ENCODE measurements at regions not wholly inside any gene's neighbourhood (a gene's known extent, or its start where the extent isn't known, plus 50 kb on each side); places are given as distances from the start of the nearest gene placed in this dataset.

- TF ChIP-seq CTCF (IDR thresholded peaks at IDR 0.05; ENCODE audit: control extremely low read depth, extremely low read depth, low read depth, missing control alignments): no peak
- DNase-seq (ENCODE audit: extremely low spot score): no peak
- CTCF ChIA-PET: no interaction called here
- POLR2A ChIA-PET: no interaction called here
Measured at GRCh38 chr16:5582529-5582928, 484.9 kb upstream of the EEF2KMT start.

DNA sequence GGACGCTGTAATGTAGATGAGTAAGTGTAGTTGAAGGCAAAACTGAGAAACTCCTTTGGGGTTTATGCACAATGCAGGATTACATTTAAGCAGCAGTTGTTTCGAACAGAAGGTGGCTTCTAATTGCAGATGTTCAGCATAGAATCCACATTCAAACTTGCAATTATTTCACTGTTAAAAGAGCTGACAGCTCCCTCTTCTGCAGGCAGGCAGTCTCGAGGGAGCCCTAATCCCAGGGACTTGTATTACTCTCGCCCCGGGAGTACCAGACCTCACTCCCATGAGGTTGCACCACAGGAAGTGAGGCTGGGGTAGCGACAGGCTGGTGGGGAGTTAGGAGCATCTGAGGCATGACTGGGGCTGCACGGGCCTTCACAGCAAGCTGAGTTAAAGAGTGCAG, 484.3 kb upstream of the EEF2KMT start:
- TF ChIP-seq CTCF (IDR thresholded peaks at IDR 0.05; ENCODE audit: control extremely low read depth, extremely low read depth, low read depth, missing control alignments): no peak
- DNase-seq (ENCODE audit: extremely low spot score): no peak
- POLR2A ChIA-PET: no interaction called here
- CTCF ChIA-PET: no interaction called here

DNA sequence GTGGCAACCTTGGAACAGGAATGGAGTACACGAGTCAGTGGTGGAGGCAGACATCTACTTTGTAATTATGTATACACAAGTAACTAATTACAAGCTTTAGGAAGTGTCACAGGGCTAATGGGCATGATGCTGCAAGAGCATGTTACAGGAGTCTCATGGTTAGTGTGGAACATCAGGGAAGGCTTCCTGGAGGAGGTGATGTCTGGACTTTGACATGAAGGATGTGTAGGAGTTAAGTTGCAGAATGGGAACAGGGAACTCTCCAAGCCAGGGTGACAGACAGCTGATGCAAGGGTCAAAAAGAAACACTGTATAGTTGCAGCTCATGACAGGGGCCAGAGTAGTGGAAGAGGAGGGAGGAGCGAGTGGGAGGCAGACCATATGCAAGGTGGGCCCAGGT, 483.8 kb upstream of the EEF2KMT start:
- CTCF ChIA-PET: no interaction called here
- POLR2A ChIA-PET: no interaction called here

GRCh38 chr16:5580772-5581171, 483.2 kb upstream of the EEF2KMT start:
- no peak for TF ChIP-seq CTCF (IDR thresholded peaks at IDR 0.05; ENCODE audit: control extremely low read depth, extremely low read depth, low read depth, missing control alignments)
- DNase-seq (ENCODE audit: extremely low spot score): no peak
- CTCF ChIA-PET: no interaction called here

More for the DNA sequence above, 483.8 kb upstream of the EEF2KMT start:
- DNase-seq (ENCODE audit: extremely low spot score): no peak
- no peak for TF ChIP-seq CTCF (IDR thresholded peaks at IDR 0.05; ENCODE audit: control extremely low read depth, extremely low read depth, low read depth, missing control alignments)

DNA sequence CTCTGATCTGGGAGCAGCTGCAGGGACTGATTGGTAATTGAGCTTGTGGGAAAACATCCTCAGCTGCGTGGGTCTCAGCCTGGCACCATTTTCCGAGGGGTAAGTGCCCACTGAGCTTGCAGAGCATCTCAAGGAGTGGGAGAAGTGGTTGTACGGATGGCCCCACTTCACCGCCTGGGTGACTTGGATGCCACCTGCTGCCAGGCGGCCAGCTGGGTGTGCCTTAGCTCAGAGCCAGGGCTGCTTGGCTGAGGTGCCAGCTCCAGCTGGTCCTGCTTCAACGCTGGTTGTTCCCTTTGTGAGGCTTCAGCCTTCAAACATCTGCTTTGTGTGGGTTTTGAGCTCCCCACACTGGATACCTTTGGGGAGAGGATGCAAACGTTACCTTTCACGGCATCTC, 482.7 kb upstream of the EEF2KMT start:
- POLR2A ChIA-PET: no interaction called here
- CTCF ChIA-PET: no interaction called here
- no peak for DNase-seq (ENCODE audit: extremely low spot score)
- no peak for TF ChIP-seq CTCF (IDR thresholded peaks at IDR 0.05; ENCODE audit: control extremely low read depth, extremely low read depth, low read depth, missing control alignments)

More at GRCh38 chr16:5580772-5581171, 483.2 kb upstream of the EEF2KMT start:
- POLR2A ChIA-PET: no interaction called here

- TF ChIP-seq CTCF (IDR thresholded peaks at IDR 0.05; ENCODE audit: control extremely low read depth, extremely low read depth, low read depth, missing control alignments): no peak
- CTCF ChIA-PET: no interaction called here
- POLR2A ChIA-PET: no interaction called here
- DNase-seq (ENCODE audit: extremely low spot score): no peak
Measured at GRCh38 chr16:5578980-5579379, 481.4 kb upstream of the EEF2KMT start.

- ChIA-PET CTCF (no interaction called here), POLR2A (no interaction called here)
- no peak for DNase-seq (ENCODE audit: extremely low spot score)
- no peak for TF ChIP-seq CTCF (IDR thresholded peaks at IDR 0.05; ENCODE audit: control extremely low read depth, extremely low read depth, low read depth, missing control alignments)
Measured at GRCh38 chr16:5577463-5577862, 479.9 kb upstream of the EEF2KMT start.
